PC-3 (cell line): ENCODE measurements at regions not wholly inside any gene's neighbourhood (a gene's known extent, or its start where the extent isn't known, plus 50 kb on each side); places are given as distances from the start of the nearest gene placed in this dataset.

Experiments
- EZH2phosphoT487 ChIP-seq: fragments of 300-600 bp; sonication (generic); IDR thresholded peaks from 2 replicates; pipeline ENCODE4 v1.6.1; 2018; ENCODE audit warnings: mild to moderate bottlenecking, antibody characterized with exemption, low read length, borderline replicate concordance
- TF ChIP-seq, protein P1 (sequence below): fragments of 300-600 bp; sonication (generic); conservative IDR thresholded peaks from 2 replicates; pipeline ENCODE4 v1.5.1; 2017; ENCODE audit warnings: antibody characterized with exemption, low read depth, mild to moderate bottlenecking, low read length

DNA sequence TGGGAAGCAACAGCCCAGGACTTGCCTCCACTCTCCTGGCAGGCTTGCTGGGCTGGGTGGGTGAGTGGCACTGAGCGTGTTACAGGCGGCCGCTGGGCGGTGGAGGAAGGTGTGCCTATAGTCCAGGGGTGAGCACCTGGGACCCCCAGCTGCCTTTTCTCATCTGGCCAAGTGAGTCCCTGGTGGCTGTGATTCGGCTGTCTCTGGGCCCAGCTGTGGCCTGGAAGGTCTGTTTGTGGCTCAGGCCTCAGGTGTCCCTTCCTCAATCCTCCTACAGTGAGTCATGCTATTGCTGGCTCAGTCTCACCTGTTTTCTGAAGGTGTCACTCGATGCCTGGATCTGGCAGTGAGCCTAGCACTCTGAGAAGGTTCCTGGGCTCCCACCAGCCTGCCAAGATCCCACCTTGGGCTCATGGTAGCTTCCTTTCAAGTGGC lies 564.2 kb downstream of the PTPRU start:
- TF ChIP-seq, protein P1, sequence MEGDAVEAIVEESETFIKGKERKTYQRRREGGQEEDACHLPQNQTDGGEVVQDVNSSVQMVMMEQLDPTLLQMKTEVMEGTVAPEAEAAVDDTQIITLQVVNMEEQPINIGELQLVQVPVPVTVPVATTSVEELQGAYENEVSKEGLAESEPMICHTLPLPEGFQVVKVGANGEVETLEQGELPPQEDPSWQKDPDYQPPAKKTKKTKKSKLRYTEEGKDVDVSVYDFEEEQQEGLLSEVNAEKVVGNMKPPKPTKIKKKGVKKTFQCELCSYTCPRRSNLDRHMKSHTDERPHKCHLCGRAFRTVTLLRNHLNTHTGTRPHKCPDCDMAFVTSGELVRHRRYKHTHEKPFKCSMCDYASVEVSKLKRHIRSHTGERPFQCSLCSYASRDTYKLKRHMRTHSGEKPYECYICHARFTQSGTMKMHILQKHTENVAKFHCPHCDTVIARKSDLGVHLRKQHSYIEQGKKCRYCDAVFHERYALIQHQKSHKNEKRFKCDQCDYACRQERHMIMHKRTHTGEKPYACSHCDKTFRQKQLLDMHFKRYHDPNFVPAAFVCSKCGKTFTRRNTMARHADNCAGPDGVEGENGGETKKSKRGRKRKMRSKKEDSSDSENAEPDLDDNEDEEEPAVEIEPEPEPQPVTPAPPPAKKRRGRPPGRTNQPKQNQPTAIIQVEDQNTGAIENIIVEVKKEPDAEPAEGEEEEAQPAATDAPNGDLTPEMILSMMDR: no peak
- TF ChIP-seq EZH2phosphoT487: no peak
